Vagina (tissue), 2 donors: ENCODE measurements at regions not wholly inside any gene's neighbourhood (a gene's known extent, or its start where the extent isn't known, plus 50 kb on each side); places are given as distances from the start of the nearest gene placed in this dataset.

Experiments used
- CTCF ChIP-seq, 3 experiments: fragments of 450-650 bp in 2 of 3; fragments of 200-600 bp in 1 of 3; sonication (generic) in 1 of 3; IDR thresholded peaks; one replicate each; pipeline ENCODE4 v1.5.1; 2017 to 2019; ENCODE audit warnings: antibody characterized with exemption in 3 of 3, mild to moderate bottlenecking in 2 of 3, moderate library complexity in 2 of 3
- POLR2A ChIP-seq, 2 donors: fragments of 450-650 bp; IDR thresholded peaks; one replicate each; pipeline ENCODE4 v1.6.1; 2017; ENCODE audit warnings: antibody characterized with exemption in 2 of 2, mild to moderate bottlenecking in 2 of 2, moderate library complexity in 2 of 2
- POLR2AphosphoS5 ChIP-seq, 2 donors: sonication (generic); formaldehyde crosslinking; IDR thresholded peaks; one replicate each; pipeline ENCODE4 v1.9.0; 2017; ENCODE audit warnings: antibody characterized with exemption in 2 of 2, mild to moderate bottlenecking in 2 of 2, low read depth in 1 of 2; ENCODE audit not compliant: insufficient read depth in 1 of 2

GRCh38 chr15:61411902-61412510, 182.9 kb upstream of the RORA start:
- TF ChIP-seq CTCF (IDR thresholded peaks at IDR 0.05) (no peak), POLR2A (IDR thresholded peaks at IDR 0.05) (no peak), POLR2AphosphoS5 (IDR thresholded peaks at IDR 0.05; ENCODE audit: insufficient read depth in 1 of 2, low read depth in 1 of 2) (no peak)
